ENCODE measurements at regions not wholly inside any gene's neighbourhood (a gene's known extent, or its start where the extent isn't known, plus 50 kb on each side); places are given as distances from the start of the nearest gene placed in this dataset.

GRCh38 chr18:73750052-73750451 is 397.6 kb downstream of the FBXO15 start:
- no peaks in the 10 kb centered on the region for H3K36me3 Mint-ChIP-seq (ENCODE audit: low read depth)

GRCh38 chr18:73749304-73749703 is 398.3 kb downstream of the FBXO15 start:
- no peaks in the 10 kb centered on the region for H3K27me3 Mint-ChIP-seq (ENCODE audit: low read depth)
- H3K36me3 Mint-ChIP-seq (ENCODE audit: low read depth): no peaks in the 10 kb centered on the region
- no peaks in the 10 kb centered on the region for H3K4me1 Mint-ChIP-seq (ENCODE audit: low read depth)
- H3K9me3 Mint-ChIP-seq: no peaks in the 10 kb centered on the region
- no peak overlapping the region for H3K27ac Mint-ChIP-seq
- no peak overlapping the region for H3K4me3 Mint-ChIP-seq

More at GRCh38 chr18:73750052-73750451, 397.6 kb downstream of the FBXO15 start:
- no peak overlapping the region for H3K4me3 Mint-ChIP-seq
- no peaks in the 10 kb centered on the region for H3K4me1 Mint-ChIP-seq (ENCODE audit: low read depth)
- no peak overlapping the region for H3K27ac Mint-ChIP-seq
- H3K9me3 Mint-ChIP-seq: no peaks in the 10 kb centered on the region
- no peaks in the 10 kb centered on the region for H3K27me3 Mint-ChIP-seq (ENCODE audit: low read depth)

DNA sequence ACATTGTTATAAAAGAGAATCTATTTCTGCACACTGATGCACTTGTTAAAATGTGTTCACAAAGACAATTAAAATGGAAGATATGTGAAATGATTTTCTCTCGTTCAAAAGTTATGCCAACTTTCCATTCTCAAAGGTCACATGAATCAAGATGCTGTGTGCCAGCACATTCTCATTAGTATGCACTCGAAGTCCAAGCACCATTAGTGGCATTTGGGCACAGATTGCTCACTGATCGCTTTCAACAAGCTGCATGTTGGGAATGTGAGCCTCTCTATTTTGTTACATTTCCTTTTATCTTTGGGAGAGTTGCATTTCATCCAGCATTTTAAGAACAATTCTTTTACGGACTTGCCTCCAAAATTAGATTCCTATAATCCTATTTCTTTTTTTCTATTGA is 398.9 kb downstream of the FBXO15 start:
- H3K4me1 Mint-ChIP-seq (ENCODE audit: low read depth): no peaks in the 10 kb centered on the region
- no peak overlapping the region for H3K4me3 Mint-ChIP-seq
- H3K9me3 Mint-ChIP-seq: no peaks in the 10 kb centered on the region
- H3K36me3 Mint-ChIP-seq (ENCODE audit: low read depth): no peaks in the 10 kb centered on the region
- H3K27ac Mint-ChIP-seq: no peak overlapping the region
- H3K27me3 Mint-ChIP-seq (ENCODE audit: low read depth): no peaks in the 10 kb centered on the region

- Mint-ChIP-seq H3K36me3 (ENCODE audit: low read depth) (no peaks in the 10 kb centered on the region), H3K27ac (no peak overlapping the region), H3K4me3 (no peak overlapping the region), H3K27me3 (ENCODE audit: low read depth) (no peaks in the 10 kb centered on the region), H3K9me3 (no peaks in the 10 kb centered on the region), H3K4me1 (ENCODE audit: low read depth) (no peaks in the 10 kb centered on the region)
These were observed 401.5 kb downstream of the FBXO15 start for GRCh38 chr18:73746101-73746500.

GRCh38 chr18:73742957-73743356 is 404.7 kb downstream of the FBXO15 start:
- H3K27ac Mint-ChIP-seq: no peak overlapping the region
- no peaks in the 10 kb centered on the region for H3K4me1 Mint-ChIP-seq (ENCODE audit: low read depth)
- no peaks in the 10 kb centered on the region for H3K9me3 Mint-ChIP-seq
- H3K27me3 Mint-ChIP-seq (ENCODE audit: low read depth): no peaks in the 10 kb centered on the region
- no peak overlapping the region for H3K4me3 Mint-ChIP-seq
- H3K36me3 Mint-ChIP-seq (ENCODE audit: low read depth): no peaks in the 10 kb centered on the region

DNA sequence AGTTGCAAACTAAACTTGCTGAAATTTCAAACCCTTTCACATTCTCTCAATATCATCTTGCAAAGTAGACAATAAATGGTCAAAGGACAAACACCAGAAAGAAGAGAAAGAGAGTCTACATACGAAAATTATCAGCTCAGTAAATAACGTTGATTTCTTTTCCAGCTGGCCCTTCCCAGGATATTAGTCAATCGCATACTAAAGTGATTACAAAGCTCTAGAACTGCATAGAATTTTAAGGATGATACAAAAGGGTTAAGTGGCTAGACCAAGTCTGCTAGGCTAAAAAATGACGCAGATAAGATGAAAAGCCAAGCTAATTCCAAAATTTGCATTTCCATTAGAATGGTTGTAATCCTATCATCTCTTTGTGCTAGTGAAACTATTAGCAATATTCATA is 405.7 kb downstream of the FBXO15 start:
- Mint-ChIP-seq H3K9me3 (no peaks in the 10 kb centered on the region), H3K4me3 (no peak overlapping the region), H3K27me3 (ENCODE audit: low read depth) (no peaks in the 10 kb centered on the region), H3K36me3 (ENCODE audit: low read depth) (no peaks in the 10 kb centered on the region), H3K4me1 (ENCODE audit: low read depth) (no peaks in the 10 kb centered on the region), H3K27ac (no peak overlapping the region)

DNA sequence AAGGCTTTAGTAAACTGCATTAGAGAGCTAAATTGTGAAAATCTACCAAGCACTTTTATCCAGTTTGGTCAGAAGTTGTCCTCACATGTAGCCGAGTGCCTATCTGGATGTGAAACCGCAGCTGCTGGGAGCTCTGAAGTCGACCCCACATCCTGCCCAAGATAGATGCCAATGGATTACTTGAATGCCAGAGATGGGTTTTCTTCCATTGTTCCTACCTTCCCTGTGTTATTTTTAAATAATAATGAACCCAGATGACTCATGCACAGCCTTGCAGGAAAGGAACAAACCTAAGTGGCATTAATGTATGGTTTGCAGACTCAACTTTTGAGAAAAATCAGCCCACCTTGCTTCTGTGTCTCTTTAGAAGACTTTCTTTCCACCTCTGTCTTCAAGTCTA is 408.5 kb downstream of the FBXO15 start:
- Mint-ChIP-seq H3K27ac (no peak overlapping the region), H3K4me3 (no peak overlapping the region), H3K4me1 (ENCODE audit: low read depth) (no peaks in the 10 kb centered on the region), H3K27me3 (ENCODE audit: low read depth) (no peaks in the 10 kb centered on the region), H3K36me3 (ENCODE audit: low read depth) (no peaks in the 10 kb centered on the region), H3K9me3 (no peaks in the 10 kb centered on the region)

GRCh38 chr18:73737990-73738389 is 409.6 kb downstream of the FBXO15 start:
- Mint-ChIP-seq H3K9me3 (no peaks in the 10 kb centered on the region), H3K36me3 (ENCODE audit: low read depth) (no peaks in the 10 kb centered on the region)

GRCh38 chr18:73735836-73736235 is 411.8 kb downstream of the FBXO15 start:
- Mint-ChIP-seq H3K27me3 (ENCODE audit: low read depth) (no peaks in the 10 kb centered on the region), H3K4me1 (ENCODE audit: low read depth) (no peaks in the 10 kb centered on the region), H3K27ac (no peak overlapping the region), H3K9me3 (no peaks in the 10 kb centered on the region), H3K4me3 (no peak overlapping the region), H3K36me3 (ENCODE audit: low read depth) (no peaks in the 10 kb centered on the region)

More at GRCh38 chr18:73737990-73738389, 409.6 kb downstream of the FBXO15 start:
- H3K27ac Mint-ChIP-seq: no peak overlapping the region
- H3K4me1 Mint-ChIP-seq (ENCODE audit: low read depth): no peaks in the 10 kb centered on the region
- no peak overlapping the region for H3K4me3 Mint-ChIP-seq
- H3K27me3 Mint-ChIP-seq (ENCODE audit: low read depth): no peaks in the 10 kb centered on the region

DNA sequence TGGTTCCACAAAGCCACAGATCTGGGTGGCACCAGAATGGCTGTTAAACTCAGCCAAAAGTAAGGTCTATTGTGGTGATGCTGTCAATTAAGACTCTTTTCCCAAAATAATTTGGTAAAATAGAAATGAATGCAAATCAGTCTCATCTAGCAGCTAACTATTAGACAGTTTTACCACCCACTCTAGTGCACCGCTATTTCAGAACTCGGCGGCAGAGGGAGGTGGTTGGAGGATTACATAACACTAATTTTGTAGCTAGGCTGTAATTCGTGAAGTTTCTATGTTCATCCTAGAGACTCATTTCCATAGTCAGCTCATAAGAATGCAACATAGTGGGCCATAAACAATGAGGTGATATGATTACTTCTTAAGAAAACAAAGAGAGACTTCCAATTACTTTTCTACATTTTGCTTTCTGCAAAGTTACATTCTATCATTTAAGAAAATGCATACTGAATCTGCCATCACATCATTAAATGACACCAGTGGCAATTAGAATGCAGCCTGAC is 413.8 kb downstream of the FBXO15 start:
- H3K27ac Mint-ChIP-seq: no peak overlapping the region
- H3K4me3 Mint-ChIP-seq: no peak overlapping the region
- no peaks in the 10 kb centered on the region for H3K27me3 Mint-ChIP-seq (ENCODE audit: low read depth)
- peaks cover 3% of the 10 kb centered on the region for H3K9me3 Mint-ChIP-seq
- H3K4me1 Mint-ChIP-seq (ENCODE audit: low read depth): no peaks in the 10 kb centered on the region
- H3K36me3 Mint-ChIP-seq (ENCODE audit: low read depth): no peaks in the 10 kb centered on the region

DNA sequence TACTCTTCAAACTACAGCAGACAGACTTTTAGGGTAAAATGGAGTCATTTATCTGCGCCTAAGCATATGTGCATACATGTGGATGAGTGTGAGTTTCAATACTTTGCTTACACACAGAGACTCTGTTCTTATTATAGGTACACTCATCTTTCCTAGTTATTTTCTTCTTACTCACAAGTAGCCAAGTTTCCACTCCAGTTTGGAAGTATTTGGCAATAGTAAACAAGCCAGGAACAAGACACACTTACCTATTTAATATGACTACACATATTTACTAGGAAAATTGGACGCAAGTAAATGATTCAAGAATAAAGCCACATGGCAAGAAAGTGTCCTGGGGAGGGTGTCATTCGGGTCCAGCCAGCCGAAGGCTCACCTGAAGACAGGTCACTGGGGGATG is 414.3 kb downstream of the FBXO15 start:
- Mint-ChIP-seq H3K27ac (no peak overlapping the region), H3K36me3 (ENCODE audit: low read depth) (no peaks in the 10 kb centered on the region), H3K4me1 (ENCODE audit: low read depth) (no peaks in the 10 kb centered on the region), H3K27me3 (ENCODE audit: low read depth) (no peaks in the 10 kb centered on the region), H3K4me3 (no peak overlapping the region), H3K9me3 (peaks cover 3% of the 10 kb centered on the region)

DNA sequence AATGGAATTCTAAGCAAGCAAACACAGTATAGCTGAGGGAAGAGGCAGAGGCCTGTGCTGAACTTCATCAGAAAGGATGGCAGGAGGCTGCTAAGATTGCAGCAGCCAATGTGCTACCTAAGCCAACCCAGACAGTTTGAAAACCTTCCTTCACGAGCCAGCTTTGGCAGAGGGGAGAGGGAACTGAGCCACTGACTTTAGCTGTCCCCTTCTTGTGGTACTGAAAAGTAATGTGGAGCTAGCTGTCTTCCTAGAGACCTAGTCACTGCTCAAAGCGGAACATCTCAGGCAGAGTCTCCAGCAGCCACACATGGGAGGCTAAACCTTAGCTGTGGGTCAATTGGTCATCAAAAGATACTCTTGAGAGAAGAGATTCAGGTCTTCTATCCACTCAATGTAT is 419.0 kb downstream of the FBXO15 start:
- peaks cover 3% of the 10 kb centered on the region for H3K9me3 Mint-ChIP-seq
- H3K27ac Mint-ChIP-seq: no peak overlapping the region
- no peaks in the 10 kb centered on the region for H3K27me3 Mint-ChIP-seq (ENCODE audit: low read depth)
- H3K4me1 Mint-ChIP-seq (ENCODE audit: low read depth): no peaks in the 10 kb centered on the region
- no peaks in the 10 kb centered on the region for H3K36me3 Mint-ChIP-seq (ENCODE audit: low read depth)
- no peak overlapping the region for H3K4me3 Mint-ChIP-seq

DNA sequence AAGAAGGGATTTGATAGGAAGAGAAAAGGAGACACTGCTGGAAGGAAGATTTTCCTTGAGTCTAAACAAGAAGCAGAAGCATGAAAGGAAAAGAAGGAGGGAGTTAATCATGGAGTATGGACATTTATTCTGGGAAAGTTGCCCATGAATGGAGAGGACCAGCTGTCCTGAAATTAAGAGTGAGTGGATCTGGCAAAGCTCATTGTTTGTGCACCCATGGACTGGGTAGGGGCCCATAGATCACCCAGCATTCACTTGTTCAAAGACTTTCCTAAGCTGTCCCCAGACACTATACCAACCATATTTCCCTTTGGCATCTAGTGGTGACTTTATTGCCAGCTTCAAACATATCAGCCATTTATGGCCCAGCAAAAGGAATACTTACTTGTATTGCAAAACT is 422.7 kb downstream of the FBXO15 start:
- no peak overlapping the region for H3K27ac Mint-ChIP-seq
- H3K27me3 Mint-ChIP-seq (ENCODE audit: low read depth): no peaks in the 10 kb centered on the region
- H3K36me3 Mint-ChIP-seq (ENCODE audit: low read depth): no peaks in the 10 kb centered on the region
- no peaks in the 10 kb centered on the region for H3K9me3 Mint-ChIP-seq
- no peaks in the 10 kb centered on the region for H3K4me1 Mint-ChIP-seq (ENCODE audit: low read depth)
- H3K4me3 Mint-ChIP-seq: no peak overlapping the region

DNA sequence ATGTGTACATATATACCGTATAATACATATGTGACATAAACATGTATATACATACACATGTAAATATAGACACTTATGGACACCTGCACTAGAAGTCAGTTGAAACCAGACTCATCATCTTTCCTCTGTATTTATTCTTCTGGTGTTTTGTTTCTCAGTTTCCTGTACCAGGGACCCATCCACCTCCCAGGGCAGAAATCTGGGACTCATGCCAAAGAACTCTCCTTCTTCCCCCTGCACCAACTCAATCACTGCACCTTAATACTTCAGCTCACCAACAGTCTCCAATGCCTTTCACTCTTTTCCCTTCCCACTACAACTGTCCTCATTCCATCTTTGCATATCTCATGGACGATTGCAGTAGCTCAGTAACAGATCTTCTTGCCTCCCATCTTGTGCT is 428.0 kb downstream of the FBXO15 start:
- Mint-ChIP-seq H3K4me3 (no peak overlapping the region), H3K36me3 (ENCODE audit: low read depth) (no peaks in the 10 kb centered on the region), H3K27me3 (ENCODE audit: low read depth) (no peaks in the 10 kb centered on the region), H3K9me3 (no peaks in the 10 kb centered on the region), H3K4me1 (ENCODE audit: low read depth) (no peaks in the 10 kb centered on the region), H3K27ac (no peak overlapping the region)

- H3K27ac Mint-ChIP-seq: no peak overlapping the region
- no peaks in the 10 kb centered on the region for H3K9me3 Mint-ChIP-seq
- no peak overlapping the region for H3K4me3 Mint-ChIP-seq
- no peaks in the 10 kb centered on the region for H3K36me3 Mint-ChIP-seq (ENCODE audit: low read depth)
- H3K4me1 Mint-ChIP-seq (ENCODE audit: low read depth): no peaks in the 10 kb centered on the region
- H3K27me3 Mint-ChIP-seq (ENCODE audit: low read depth): no peaks in the 10 kb centered on the region
These were observed 430.1 kb downstream of the FBXO15 start for GRCh38 chr18:73717570-73717969.

GRCh38 chr18:73715210-73715670 is 432.4 kb downstream of the FBXO15 start:
- H3K9me3 Mint-ChIP-seq: no peaks in the 10 kb centered on the region
- H3K4me1 Mint-ChIP-seq (ENCODE audit: low read depth): no peaks in the 10 kb centered on the region
- no peaks in the 10 kb centered on the region for H3K27me3 Mint-ChIP-seq (ENCODE audit: low read depth)
- no peak overlapping the region for H3K27ac Mint-ChIP-seq
- no peak overlapping the region for H3K4me3 Mint-ChIP-seq
- H3K36me3 Mint-ChIP-seq (ENCODE audit: low read depth): no peaks in the 10 kb centered on the region

All from T-helper 1 cell treated with Interleukin-12 subunit alpha and Interleukin-12 subunit beta and Interleukin-4 antibody, amounts not matched to agents 30 μg/mL and 1 μg/mL, for 36 hours (primary cell).